ENCODE measurements at regions not wholly inside any gene's neighbourhood (a gene's known extent, or its start where the extent isn't known, plus 50 kb on each side); places are given as distances from the start of the nearest gene placed in this dataset.

GRCh38 chr10:35751347-35751746, 109.3 kb upstream of the FZD8 start:
- DNase-seq (ENCODE audit: low read depth in 3 of 3) = no peak

GRCh38 chr10:35749230-35749629, 107.1 kb upstream of the FZD8 start:
- no peak for DNase-seq (ENCODE audit: low read depth in 3 of 3)

GRCh38 chr10:35745617-35746403, 103.7 kb upstream of the FZD8 start:
- DNase-seq (ENCODE audit: low read depth in 3 of 3) = no peak

GRCh38 chr10:35743851-35744250, 101.8 kb upstream of the FZD8 start:
- no peak for DNase-seq (ENCODE audit: low read depth in 3 of 3)

GRCh38 chr10:35743351-35743750, 101.3 kb upstream of the FZD8 start:
- DNase-seq (ENCODE audit: low read depth in 3 of 3) = no peak

GRCh38 chr10:35739998-35740397, 97.9 kb upstream of the FZD8 start:
- no peak for DNase-seq (ENCODE audit: low read depth in 3 of 3)

GRCh38 chr10:35735412-35735811, 93.3 kb upstream of the FZD8 start:
- DNase-seq (ENCODE audit: low read depth in 3 of 3) = no peak

GRCh38 chr10:35731828-35732227, 89.7 kb upstream of the FZD8 start:
- DNase-seq (ENCODE audit: low read depth in 3 of 3) = no peak

- no peak for DNase-seq (ENCODE audit: low read depth in 3 of 3)
Measured at GRCh38 chr10:35728341-35728740, 86.2 kb upstream of the FZD8 start.

GRCh38 chr10:35726846-35727245, 84.8 kb upstream of the FZD8 start:
- no peak for DNase-seq (ENCODE audit: low read depth in 3 of 3)

- DNase-seq (ENCODE audit: low read depth in 3 of 3) = no peak
Measured at GRCh38 chr10:35723992-35724391, 81.9 kb upstream of the FZD8 start.

- DNase-seq (ENCODE audit: low read depth in 3 of 3) = no peak
Measured at GRCh38 chr10:35723059-35723458, 81.0 kb upstream of the FZD8 start.

GRCh38 chr10:35722636-35723035, 80.5 kb upstream of the FZD8 start:
- no peak for DNase-seq (ENCODE audit: low read depth in 3 of 3)

- DNase-seq (ENCODE audit: low read depth in 3 of 3) = no peak
Measured at GRCh38 chr10:35722226-35722625, 80.1 kb upstream of the FZD8 start.

- no peak for DNase-seq (ENCODE audit: low read depth in 3 of 3)
Measured at GRCh38 chr10:35720366-35720765, 78.3 kb upstream of the FZD8 start.

- no peak for DNase-seq (ENCODE audit: low read depth in 3 of 3)
Measured at GRCh38 chr10:35716776-35717175, 74.7 kb upstream of the FZD8 start.

- DNase-seq (ENCODE audit: low read depth in 3 of 3) = no peak
Measured at GRCh38 chr10:35712486-35712885, 70.4 kb upstream of the FZD8 start.

GRCh38 chr10:35711615-35712411, 69.7 kb upstream of the FZD8 start:
- DNase-seq (ENCODE audit: low read depth in 3 of 3) = no peak

GRCh38 chr10:35707642-35708425, 65.7 kb upstream of the FZD8 start:
- DNase-seq (ENCODE audit: low read depth in 3 of 3) = no peak

GRCh38 chr10:35706959-35707358, 64.9 kb upstream of the FZD8 start:
- no peak for DNase-seq (ENCODE audit: low read depth in 3 of 3)

- no peak for DNase-seq (ENCODE audit: low read depth in 3 of 3)
Measured at GRCh38 chr10:35705671-35706070, 63.6 kb upstream of the FZD8 start.

GRCh38 chr10:35705051-35705450, 63.0 kb upstream of the FZD8 start:
- no peak for DNase-seq (ENCODE audit: low read depth in 3 of 3)

Measured in stimulated activated CD4-positive, alpha-beta T cell treated with anti-CD3 and anti-CD28 coated beads, TNF-alpha, amount 100 ng/mL, for 4 hours (primary cell).